SK-N-SH treated with all-trans-retinoic acid at 6 μM for 48 hours (cell line): ENCODE measurements at regions not wholly inside any gene's neighbourhood (a gene's known extent, or its start where the extent isn't known, plus 50 kb on each side); places are given as distances from the start of the nearest gene placed in this dataset.

Experiments used
- ATAC-seq: fragments of 200-7000 bp; cut with Tn5 transposase; 3 replicates; pipeline ENCODE4 v1.9.1; 2020; ENCODE audit warnings: mild to moderate bottlenecking, moderate library complexity
- ARNTL ChIP-seq: fragments of 450-650 bp; formaldehyde crosslinking; IDR thresholded peaks from 2 replicates; pipeline ENCODE4 v1.5.0; 2020; ENCODE audit warnings: low read depth, mild to moderate bottlenecking, moderate library complexity, borderline replicate concordance
- BACH2 ChIP-seq: fragments of 250-450 bp; sonication (Bioruptor Pico); IDR thresholded peaks from 2 replicates; pipeline ENCODE4 v1.9.0; 2021; ENCODE audit warnings: mild to moderate bottlenecking, borderline replicate concordance
- CREB5 ChIP-seq: fragments of 250-450 bp; sonication (Bioruptor Pico); IDR thresholded peaks from 2 replicates; pipeline ENCODE4 v1.5.1; 2020; ENCODE audit warnings: low read depth, mild to moderate bottlenecking, moderate library complexity
- CSDC2 ChIP-seq: fragments of 250-450 bp; sonication (Bioruptor Pico); IDR thresholded peaks from 2 replicates; pipeline ENCODE4 v1.5.0; 2020; ENCODE audit warnings: mild to moderate bottlenecking, moderate library complexity
- CSRNP3 ChIP-seq: fragments of 250-450 bp; sonication (Bioruptor Pico); IDR thresholded peaks from 2 replicates; pipeline ENCODE4 v1.5.1; 2021; ENCODE audit warnings: mild to moderate bottlenecking, moderate library complexity
- ESRRG ChIP-seq: fragments of 250-450 bp; sonication (Bioruptor Pico); IDR thresholded peaks from 2 replicates; pipeline ENCODE4 v1.6.1; 2021; ENCODE audit warnings: mild to moderate bottlenecking
- GLIS3 ChIP-seq: fragments of 250-450 bp; sonication (Bioruptor Pico); IDR thresholded peaks from 2 replicates; pipeline ENCODE4 v1.5.0; 2020; ENCODE audit warnings: mild to moderate bottlenecking, moderate library complexity
- ISL1 ChIP-seq: fragments of 250-450 bp; sonication (Bioruptor Pico); IDR thresholded peaks from 2 replicates; pipeline ENCODE4 v2.1.2; 2022; ENCODE audit warnings: mild to moderate bottlenecking, moderate library complexity
- OSR1 ChIP-seq: fragments of 250-450 bp; sonication (Bioruptor Pico); IDR thresholded peaks from 2 replicates; pipeline ENCODE4 v1.8.0; 2022; ENCODE audit warnings: moderate library complexity, mild to moderate bottlenecking, inconsistent platforms
- PPARA ChIP-seq: fragments of 250-450 bp; sonication (Bioruptor Pico); IDR thresholded peaks from 2 replicates; pipeline ENCODE4 v1.5.0; 2020; ENCODE audit warnings: mild to moderate bottlenecking, borderline replicate concordance
- SNAI2 ChIP-seq: fragments of 250-450 bp; sonication (Bioruptor Pico); IDR thresholded peaks from 2 replicates; pipeline ENCODE4 v1.5.0; 2020; ENCODE audit warnings: mild to moderate bottlenecking, moderate library complexity
- TCF4 ChIP-seq: fragments of 250-450 bp; sonication (Bioruptor Pico); IDR thresholded peaks from 2 replicates; pipeline ENCODE4 v1.8.0; 2021; ENCODE audit warnings: mild to moderate bottlenecking, moderate library complexity, borderline replicate concordance
- TOX ChIP-seq: fragments of 250-450 bp; sonication (Bioruptor Pico); IDR thresholded peaks from 2 replicates; pipeline ENCODE4 v1.8.0; 2021; ENCODE audit warnings: mild to moderate bottlenecking, moderate library complexity, borderline replicate concordance
- ZC3H10 ChIP-seq: fragments of 250-450 bp; sonication (Bioruptor Pico); IDR thresholded peaks from 2 replicates; pipeline ENCODE4 v1.5.1; 2021; ENCODE audit warnings: mild to moderate bottlenecking, moderate library complexity
- ZFP3 ChIP-seq: fragments of 250-450 bp; sonication (Bioruptor Pico); IDR thresholded peaks from 2 replicates; pipeline ENCODE4 v1.5.0; 2020; ENCODE audit warnings: mild to moderate bottlenecking, moderate library complexity
- ZNF565 ChIP-seq: fragments of 450-650 bp; formaldehyde crosslinking; conservative IDR thresholded peaks from 2 replicates; pipeline ENCODE4 v1.5.0; 2020; ENCODE audit warnings: low read depth, mild to moderate bottlenecking, moderate library complexity
- ZNF70 ChIP-seq: fragments of 450-650 bp; formaldehyde crosslinking; IDR thresholded peaks from 2 replicates; pipeline ENCODE4 v1.5.0; 2020; ENCODE audit warnings: mild to moderate bottlenecking, moderate library complexity
- ZNF8 ChIP-seq: fragments of 450-650 bp; formaldehyde crosslinking; IDR thresholded peaks from 2 replicates; pipeline ENCODE4 v1.5.0; 2020; ENCODE audit warnings: mild to moderate bottlenecking, moderate library complexity
- TF ChIP-seq, protein P1 (sequence below): fragments of 250-450 bp; sonication (Bioruptor Pico); IDR thresholded peaks from 2 replicates; pipeline ENCODE4 v1.8.0; 2021; ENCODE audit warnings: low read depth, mild to moderate bottlenecking, moderate library complexity, borderline replicate concordance
- TF ChIP-seq, protein P2 (sequence below): fragments of 250-450 bp; sonication (Bioruptor Pico); IDR thresholded peaks from 2 replicates; pipeline ENCODE4 v1.5.0; 2020; ENCODE audit warnings: mild to moderate bottlenecking, moderate library complexity

- no peak for ATAC-seq
These were observed 284.8 kb upstream of the CFAP20DC start for GRCh38 chr3:59334585-59334984.

GRCh38 chr3:59327376-59327808 is 277.6 kb upstream of the CFAP20DC start:
- ATAC-seq: no peak; the same call in 2 of the 3 replicates
- TF ChIP-seq ARNTL (CRISPR knock-in tag) (no peak), CREB5 (CRISPR knock-in tag) (no peak)

More at GRCh38 chr3:59334585-59334984, 284.8 kb upstream of the CFAP20DC start:
- no peak for TF ChIP-seq GLIS3 (CRISPR knock-in tag)
- no peak for TF ChIP-seq ZNF565 (CRISPR knock-in tag)
- TF ChIP-seq, all 23 proteins: peak for 0

DNA sequence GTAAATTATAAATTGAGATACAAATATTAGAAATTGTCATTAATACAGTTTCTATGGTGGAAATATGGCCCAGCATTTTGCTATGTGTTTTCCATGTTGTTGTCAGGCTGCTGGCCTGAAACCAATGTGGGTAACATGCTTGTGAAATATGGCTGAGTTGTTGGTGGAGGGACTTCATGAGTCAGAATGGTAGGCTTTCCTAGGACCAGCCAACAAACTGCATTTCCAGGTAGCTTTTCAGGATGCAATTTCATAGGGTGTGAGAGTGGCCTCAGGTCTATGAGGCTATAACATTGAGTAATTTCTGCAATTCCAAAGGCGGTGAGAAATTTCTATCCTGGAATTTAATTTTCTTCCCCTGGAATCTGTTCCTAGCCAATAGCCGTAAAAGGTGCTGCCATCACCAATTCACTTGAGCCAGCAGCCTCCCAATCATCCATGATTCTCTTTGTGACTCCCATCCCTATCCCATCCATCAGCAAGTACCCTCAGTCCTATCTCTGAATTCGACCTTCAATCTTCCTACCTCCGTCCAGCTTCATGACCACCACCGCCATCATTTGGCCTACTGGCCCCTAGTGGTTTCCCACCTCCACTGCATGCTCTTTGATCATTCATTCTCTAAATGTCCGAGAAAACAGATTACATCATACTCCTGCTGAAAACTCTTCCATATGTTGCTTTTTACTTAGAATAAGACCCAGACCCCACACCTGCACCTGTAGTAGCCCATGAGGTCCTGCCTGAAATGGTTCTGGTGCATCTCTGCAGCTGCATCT is 276.6 kb upstream of the CFAP20DC start:
- ATAC-seq: no peak

More for the DNA sequence above, 276.6 kb upstream of the CFAP20DC start:
- TF ChIP-seq CSDC2 (no peak), ZC3H10 (no peak), ESRRG (no peak), ZFP3 (CRISPR knock-in tag) (no peak), OSR1 (no peak), CREB5 (CRISPR knock-in tag) (no peak), TCF4 (no peak), ZNF70 (CRISPR knock-in tag) (no peak), PPARA (CRISPR knock-in tag) (no peak), BACH2 (no peak), ISL1 (CRISPR knock-in tag) (no peak), ZNF565 (CRISPR knock-in tag) (no peak), CSRNP3 (CRISPR knock-in tag) (no peak), ZNF8 (no peak), TOX (CRISPR knock-in tag) (no peak), SNAI2 (CRISPR knock-in tag) (no peak), GLIS3 (CRISPR knock-in tag) (no peak)
- TF ChIP-seq, protein P1, sequence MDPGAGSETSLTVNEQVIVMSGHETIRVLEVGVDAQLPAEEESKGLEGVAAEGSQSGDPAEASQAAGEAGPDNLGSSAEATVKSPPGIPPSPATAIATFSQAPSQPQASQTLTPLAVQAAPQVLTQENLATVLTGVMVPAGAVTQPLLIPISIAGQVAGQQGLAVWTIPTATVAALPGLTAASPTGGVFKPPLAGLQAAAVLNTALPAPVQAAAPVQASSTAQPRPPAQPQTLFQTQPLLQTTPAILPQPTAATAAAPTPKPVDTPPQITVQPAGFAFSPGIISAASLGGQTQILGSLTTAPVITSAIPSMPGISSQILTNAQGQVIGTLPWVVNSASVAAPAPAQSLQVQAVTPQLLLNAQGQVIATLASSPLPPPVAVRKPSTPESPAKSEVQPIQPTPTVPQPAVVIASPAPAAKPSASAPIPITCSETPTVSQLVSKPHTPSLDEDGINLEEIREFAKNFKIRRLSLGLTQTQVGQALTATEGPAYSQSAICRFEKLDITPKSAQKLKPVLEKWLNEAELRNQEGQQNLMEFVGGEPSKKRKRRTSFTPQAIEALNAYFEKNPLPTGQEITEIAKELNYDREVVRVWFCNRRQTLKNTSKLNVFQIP (CRISPR knock-in tag): no peak
- TF ChIP-seq, protein P2, sequence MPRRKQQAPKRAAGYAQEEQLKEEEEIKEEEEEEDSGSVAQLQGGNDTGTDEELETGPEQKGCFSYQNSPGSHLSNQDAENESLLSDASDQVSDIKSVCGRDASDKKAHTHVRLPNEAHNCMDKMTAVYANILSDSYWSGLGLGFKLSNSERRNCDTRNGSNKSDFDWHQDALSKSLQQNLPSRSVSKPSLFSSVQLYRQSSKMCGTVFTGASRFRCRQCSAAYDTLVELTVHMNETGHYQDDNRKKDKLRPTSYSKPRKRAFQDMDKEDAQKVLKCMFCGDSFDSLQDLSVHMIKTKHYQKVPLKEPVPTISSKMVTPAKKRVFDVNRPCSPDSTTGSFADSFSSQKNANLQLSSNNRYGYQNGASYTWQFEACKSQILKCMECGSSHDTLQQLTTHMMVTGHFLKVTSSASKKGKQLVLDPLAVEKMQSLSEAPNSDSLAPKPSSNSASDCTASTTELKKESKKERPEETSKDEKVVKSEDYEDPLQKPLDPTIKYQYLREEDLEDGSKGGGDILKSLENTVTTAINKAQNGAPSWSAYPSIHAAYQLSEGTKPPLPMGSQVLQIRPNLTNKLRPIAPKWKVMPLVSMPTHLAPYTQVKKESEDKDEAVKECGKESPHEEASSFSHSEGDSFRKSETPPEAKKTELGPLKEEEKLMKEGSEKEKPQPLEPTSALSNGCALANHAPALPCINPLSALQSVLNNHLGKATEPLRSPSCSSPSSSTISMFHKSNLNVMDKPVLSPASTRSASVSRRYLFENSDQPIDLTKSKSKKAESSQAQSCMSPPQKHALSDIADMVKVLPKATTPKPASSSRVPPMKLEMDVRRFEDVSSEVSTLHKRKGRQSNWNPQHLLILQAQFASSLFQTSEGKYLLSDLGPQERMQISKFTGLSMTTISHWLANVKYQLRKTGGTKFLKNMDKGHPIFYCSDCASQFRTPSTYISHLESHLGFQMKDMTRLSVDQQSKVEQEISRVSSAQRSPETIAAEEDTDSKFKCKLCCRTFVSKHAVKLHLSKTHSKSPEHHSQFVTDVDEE (CRISPR knock-in tag): no peak
